VCaP (cell line): ENCODE measurements at regions not wholly inside any gene's neighbourhood (a gene's known extent, or its start where the extent isn't known, plus 50 kb on each side); places are given as distances from the start of the nearest gene placed in this dataset.

Experiments
- H3K27ac ChIP-seq: fragments of 450-650 bp; 2 replicates; pipeline ENCODE4 v1.5.1; 2017
- TF ChIP-seq, protein P1 (sequence below): fragments of 450-650 bp; conservative IDR thresholded peaks from 2 replicates; pipeline ENCODE4 v1.5.1; 2017; ENCODE audit warnings: mild to moderate bottlenecking, moderate library complexity

DNA sequence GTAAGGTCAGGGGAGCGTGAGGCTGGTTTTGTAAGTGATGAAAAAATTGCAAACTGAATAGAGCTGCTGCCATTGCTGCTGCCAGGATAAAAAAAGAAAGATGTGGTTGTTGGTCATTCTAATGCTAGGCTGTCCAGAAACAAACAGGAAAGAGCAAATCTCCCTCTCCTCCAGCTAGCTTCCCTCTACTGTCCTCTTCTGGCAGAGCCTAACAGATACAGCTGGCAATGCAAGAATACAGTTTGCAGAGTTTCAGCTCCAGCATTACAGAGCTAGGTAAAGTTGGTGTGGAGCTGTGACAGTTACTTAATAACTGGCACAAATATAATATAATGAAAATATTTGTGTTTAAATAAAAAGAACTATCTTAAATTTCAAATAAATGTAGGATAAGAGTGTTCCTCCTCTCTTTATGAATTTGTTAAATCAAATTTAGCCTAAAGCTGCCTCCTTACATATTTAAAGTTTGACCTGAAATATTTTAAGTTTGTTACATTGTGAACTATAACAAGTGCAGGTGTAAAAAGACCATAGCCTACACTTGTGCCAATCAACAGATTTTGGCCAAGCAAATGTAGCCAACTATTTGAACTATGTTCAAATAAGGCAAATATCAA lies 407.7 kb downstream of the SH2D4B start:
- peak overlapping the region; percentile 25; the same call in 1 of the 2 replicates for H3K27ac ChIP-seq
- TF ChIP-seq, protein P1, sequence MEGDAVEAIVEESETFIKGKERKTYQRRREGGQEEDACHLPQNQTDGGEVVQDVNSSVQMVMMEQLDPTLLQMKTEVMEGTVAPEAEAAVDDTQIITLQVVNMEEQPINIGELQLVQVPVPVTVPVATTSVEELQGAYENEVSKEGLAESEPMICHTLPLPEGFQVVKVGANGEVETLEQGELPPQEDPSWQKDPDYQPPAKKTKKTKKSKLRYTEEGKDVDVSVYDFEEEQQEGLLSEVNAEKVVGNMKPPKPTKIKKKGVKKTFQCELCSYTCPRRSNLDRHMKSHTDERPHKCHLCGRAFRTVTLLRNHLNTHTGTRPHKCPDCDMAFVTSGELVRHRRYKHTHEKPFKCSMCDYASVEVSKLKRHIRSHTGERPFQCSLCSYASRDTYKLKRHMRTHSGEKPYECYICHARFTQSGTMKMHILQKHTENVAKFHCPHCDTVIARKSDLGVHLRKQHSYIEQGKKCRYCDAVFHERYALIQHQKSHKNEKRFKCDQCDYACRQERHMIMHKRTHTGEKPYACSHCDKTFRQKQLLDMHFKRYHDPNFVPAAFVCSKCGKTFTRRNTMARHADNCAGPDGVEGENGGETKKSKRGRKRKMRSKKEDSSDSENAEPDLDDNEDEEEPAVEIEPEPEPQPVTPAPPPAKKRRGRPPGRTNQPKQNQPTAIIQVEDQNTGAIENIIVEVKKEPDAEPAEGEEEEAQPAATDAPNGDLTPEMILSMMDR = peak; percentile 96

DNA sequence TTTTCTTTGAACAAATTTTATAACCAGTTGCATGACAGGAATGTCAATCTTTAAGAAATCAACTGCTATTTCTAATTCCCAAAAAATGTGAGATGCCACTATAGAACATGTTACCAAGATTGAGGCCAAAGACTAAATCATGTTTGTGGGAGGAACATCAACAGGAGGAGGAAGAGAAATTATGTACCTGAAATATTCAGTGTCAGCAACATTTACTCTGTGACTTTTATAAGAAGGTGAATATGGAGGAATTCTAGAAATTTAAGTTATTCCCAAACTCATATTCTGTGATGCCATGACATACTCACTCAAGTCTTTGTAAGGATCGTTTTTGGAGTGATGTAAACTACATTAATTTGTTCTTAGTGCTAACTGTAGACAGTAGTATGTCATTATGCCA lies 408.4 kb downstream of the SH2D4B start:
- peak overlapping the region; percentile 62; the same call in 1 of the 2 replicates for H3K27ac ChIP-seq
- TF ChIP-seq, protein P1 = no peak

DNA sequence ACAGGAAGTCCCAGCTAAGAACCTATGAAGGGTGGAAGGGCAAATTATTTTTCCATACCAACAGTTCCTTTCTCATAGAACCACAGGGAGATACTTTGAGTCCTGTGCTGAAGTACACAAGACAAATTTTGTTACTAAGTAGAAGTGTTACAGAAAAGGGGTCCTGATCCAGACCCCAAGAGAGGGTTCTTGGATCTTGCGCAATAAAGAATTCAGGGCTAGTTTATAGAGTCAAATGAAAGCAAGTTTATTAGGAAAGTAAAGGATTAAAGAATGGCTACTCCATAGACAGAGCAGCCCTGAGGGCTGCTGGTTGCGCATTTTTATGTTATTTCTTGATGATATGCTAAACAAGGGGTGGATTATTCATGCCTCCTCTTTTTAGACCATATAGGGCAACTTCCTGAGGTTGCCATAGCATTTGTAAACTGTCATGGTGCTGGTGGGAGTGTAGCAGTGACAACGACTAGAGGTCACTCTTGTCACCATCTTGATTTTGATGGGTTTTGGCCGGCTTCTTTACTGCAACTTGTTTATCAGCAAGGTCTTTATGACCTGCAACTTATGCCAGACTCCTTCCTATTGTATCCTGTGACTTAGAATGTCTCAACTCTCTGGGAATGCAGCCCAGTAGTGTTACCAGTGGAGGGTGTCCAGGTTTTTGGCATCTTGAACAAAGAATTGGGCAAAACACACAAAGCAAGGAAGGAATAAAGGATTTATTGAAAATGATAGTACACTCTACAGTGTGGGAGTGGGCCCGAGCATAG lies 409.4 kb downstream of the SH2D4B start:
- TF ChIP-seq, protein P1 = no peak

DNA sequence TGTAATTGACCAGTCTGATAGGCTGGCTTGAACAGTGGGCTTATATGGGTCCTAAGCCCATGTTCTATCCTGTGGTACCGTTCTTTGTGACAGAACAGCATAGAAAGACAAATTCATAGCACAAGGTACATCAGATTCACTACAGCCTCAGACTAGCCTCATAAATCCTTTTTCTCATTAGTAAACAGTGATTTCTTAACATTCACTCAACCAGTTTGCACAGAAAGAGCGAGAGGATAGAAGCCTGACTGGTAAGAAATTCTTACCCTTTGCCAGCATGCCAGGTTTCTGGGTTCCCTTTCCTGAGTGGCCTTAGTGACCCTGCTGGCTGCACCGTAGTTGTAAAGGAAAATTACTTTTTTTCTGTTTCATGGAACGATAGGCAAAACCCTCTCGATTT lies 412.1 kb downstream of the SH2D4B start:
- TF ChIP-seq, protein P1 = no peak
- H3K27ac ChIP-seq = peak overlapping the region; percentile 62

More for the DNA sequence above, 409.4 kb downstream of the SH2D4B start:
- H3K27ac ChIP-seq = peak overlapping the region; percentile 62

DNA sequence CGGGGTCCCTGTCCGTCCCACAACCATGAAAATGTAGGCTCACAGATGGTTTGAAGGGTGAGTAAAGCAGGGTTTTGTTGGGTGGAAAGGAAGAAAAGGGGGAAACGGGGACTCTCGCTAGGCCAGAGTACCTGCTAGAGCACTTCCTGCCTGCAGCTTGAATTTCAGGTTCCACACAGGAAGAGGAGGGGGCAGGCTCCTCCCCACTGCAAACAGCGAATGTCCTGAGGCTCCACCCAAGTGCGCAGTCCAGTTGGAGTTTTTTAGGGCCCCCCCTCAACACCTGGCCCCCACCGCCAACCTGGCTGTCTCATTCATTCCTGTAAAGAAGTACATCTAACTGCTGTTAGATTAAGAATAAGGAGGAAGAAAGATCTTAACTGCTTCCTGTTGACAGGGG lies 414.7 kb downstream of the SH2D4B start:
- TF ChIP-seq, protein P1 = no peak
- H3K27ac ChIP-seq = no peak overlapping the region

DNA sequence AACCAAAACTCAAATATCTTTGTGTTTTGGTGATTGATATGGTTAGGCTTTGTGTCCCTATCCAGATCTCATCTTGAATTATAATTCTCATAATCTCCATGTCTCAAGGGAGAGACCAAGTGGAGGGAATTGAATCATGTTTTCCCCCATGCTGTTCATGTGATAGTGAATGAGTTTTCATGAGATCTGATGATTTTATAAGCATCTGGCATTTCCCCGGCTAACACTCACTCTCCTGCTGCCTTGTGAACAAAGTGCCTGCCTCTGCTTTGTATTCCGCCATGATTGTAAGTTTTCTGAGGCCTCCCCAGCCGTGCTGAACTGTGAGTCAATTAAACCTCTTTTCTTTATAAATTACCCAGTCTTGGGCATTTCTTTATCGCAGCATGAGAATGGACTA lies 419.5 kb downstream of the SH2D4B start:
- TF ChIP-seq, protein P1 = no peak
- no peak overlapping the region for H3K27ac ChIP-seq

DNA sequence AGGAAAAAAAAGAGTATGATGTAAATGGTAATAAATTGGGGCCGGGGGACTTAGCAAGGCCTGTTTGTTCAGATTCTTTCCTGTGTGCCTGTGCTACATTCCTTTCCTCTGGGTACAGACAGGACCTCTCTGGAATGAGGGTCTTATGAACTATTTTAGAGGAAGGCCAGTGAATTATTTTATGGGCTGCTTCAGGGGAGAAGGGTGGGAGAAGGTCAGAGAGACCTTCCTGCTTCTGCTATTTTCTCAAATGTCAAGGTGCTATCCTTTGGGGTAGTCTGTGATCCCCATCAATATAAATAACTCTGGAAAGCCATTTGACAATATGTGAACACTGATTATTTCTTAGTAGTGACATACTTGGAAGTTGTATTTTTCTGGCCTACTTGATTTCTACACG lies 426.5 kb downstream of the SH2D4B start:
- H3K27ac ChIP-seq = peak overlapping the region; percentile 50
- TF ChIP-seq, protein P1 = no peak
